ENCODE measurements at regions not wholly inside any gene's neighbourhood (a gene's known extent, or its start where the extent isn't known, plus 50 kb on each side); places are given as distances from the start of the nearest gene placed in this dataset.

- TF ChIP-seq CTCF (IDR thresholded peaks at IDR 0.05 in 4 of 5, conservative IDR thresholded peaks at IDR 0.05 in 1 of 5) (no peak), POLR2A (IDR thresholded peaks at IDR 0.05) (no peak)
These were observed 740.7 kb upstream of the SLIT2 start for GRCh38 chr4:19510993-19511392.

Data from gastrocnemius medialis (tissue), 4 donors.